ENCODE measurements at regions not wholly inside any gene's neighbourhood (a gene's known extent, or its start where the extent isn't known, plus 50 kb on each side); places are given as distances from the start of the nearest gene placed in this dataset.

GRCh38 chr4:168021666-168022065, 70.7 kb upstream of the ANXA10 start:
- intact Hi-C loops (cut with DNase I): no loop called here
- DNase-seq: no peak

GRCh38 chr4:168028568-168028967, 63.8 kb upstream of the ANXA10 start:
- no peak for DNase-seq
- intact Hi-C loops (cut with DNase I): no loop called here

- intact Hi-C loops (cut with DNase I): no loop called here
- DNase-seq: no peak
These were observed 63.3 kb upstream of the ANXA10 start for GRCh38 chr4:168028970-168029597.

GRCh38 chr4:168037676-168038075, 54.7 kb upstream of the ANXA10 start:
- intact Hi-C loops (cut with DNase I): no loop called here
- no peak for DNase-seq

GRCh38 chr4:168039593-168039992, 52.7 kb upstream of the ANXA10 start:
- DNase-seq: no peak
- intact Hi-C loops (cut with DNase I): no loop called here
